ENCODE measurements at regions not wholly inside any gene's neighbourhood (a gene's known extent, or its start where the extent isn't known, plus 50 kb on each side); places are given as distances from the start of the nearest gene placed in this dataset.

- TF ChIP-seq, protein P1, sequence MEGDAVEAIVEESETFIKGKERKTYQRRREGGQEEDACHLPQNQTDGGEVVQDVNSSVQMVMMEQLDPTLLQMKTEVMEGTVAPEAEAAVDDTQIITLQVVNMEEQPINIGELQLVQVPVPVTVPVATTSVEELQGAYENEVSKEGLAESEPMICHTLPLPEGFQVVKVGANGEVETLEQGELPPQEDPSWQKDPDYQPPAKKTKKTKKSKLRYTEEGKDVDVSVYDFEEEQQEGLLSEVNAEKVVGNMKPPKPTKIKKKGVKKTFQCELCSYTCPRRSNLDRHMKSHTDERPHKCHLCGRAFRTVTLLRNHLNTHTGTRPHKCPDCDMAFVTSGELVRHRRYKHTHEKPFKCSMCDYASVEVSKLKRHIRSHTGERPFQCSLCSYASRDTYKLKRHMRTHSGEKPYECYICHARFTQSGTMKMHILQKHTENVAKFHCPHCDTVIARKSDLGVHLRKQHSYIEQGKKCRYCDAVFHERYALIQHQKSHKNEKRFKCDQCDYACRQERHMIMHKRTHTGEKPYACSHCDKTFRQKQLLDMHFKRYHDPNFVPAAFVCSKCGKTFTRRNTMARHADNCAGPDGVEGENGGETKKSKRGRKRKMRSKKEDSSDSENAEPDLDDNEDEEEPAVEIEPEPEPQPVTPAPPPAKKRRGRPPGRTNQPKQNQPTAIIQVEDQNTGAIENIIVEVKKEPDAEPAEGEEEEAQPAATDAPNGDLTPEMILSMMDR (IDR thresholded peaks at IDR 0.05; ENCODE audit: borderline replicate concordance, extremely low read depth, low read length, poor library complexity, severe bottlenecking), result no peak
- TF ChIP-seq EZH2 (IDR thresholded peaks at IDR 0.05; ENCODE audit: borderline replicate concordance, low read depth, low read length, severe bottlenecking), result no peak
Observed at GRCh38 chr2:84040281-84040680, 418.8 kb downstream of the SUCLG1 start.
